Activated T-helper 17 cell treated with anti-CD3 and anti-CD28 coated beads, Interleukin-2, amount 50 U/mL, for 72 hours (primary cell): ENCODE measurements at regions not wholly inside any gene's neighbourhood (a gene's known extent, or its start where the extent isn't known, plus 50 kb on each side); places are given as distances from the start of the nearest gene placed in this dataset.

Experiments used
- ATAC-seq: fragments of 150-1000 bp; cut with Tn5 transposase; replicated peaks from 2 replicates; pipeline ENCODE4 v1.10.0; 2021; ENCODE audit warnings: mild to moderate bottlenecking, moderate library complexity
- H3K27ac Mint-ChIP-seq: one replicate; pipeline ENCODE4 v1.8.0; 2022; ENCODE audit warnings: mixed read lengths
- H3K27me3 Mint-ChIP-seq: one replicate; pipeline ENCODE4 v1.8.0; 2022; ENCODE audit warnings: mixed read lengths
- H3K36me3 Mint-ChIP-seq: one replicate; pipeline ENCODE4 v1.8.0; 2022; ENCODE audit warnings: low read depth, mild to moderate bottlenecking, mixed read lengths
- H3K4me1 Mint-ChIP-seq: one replicate; pipeline ENCODE4 v1.8.0; 2022; ENCODE audit warnings: mixed read lengths
- H3K4me3 Mint-ChIP-seq: one replicate; pipeline ENCODE4 v1.8.0; 2022; ENCODE audit warnings: mild to moderate bottlenecking, mixed read lengths
- H3K9me3 Mint-ChIP-seq: one replicate; pipeline ENCODE4 v1.8.0; 2022; ENCODE audit warnings: mixed read lengths

DNA sequence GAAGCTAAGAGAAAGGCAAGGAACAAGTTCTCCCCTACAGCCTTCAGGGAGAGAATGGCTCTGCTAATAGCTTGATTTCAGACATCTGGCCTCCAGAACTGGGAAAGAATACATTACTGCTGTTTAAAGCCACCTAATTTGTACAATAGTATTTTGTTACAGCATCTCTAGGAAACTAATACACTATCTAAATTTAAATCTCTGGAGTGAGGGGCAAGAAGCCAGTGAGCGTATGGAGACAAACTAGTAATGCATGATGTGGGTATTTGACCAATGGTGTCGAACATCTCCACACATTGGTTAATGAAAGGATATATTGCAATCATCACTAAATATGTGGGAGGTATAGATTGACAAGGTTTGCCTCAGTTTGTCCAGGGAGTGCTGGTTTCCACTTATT is 451.5 kb downstream of the EPM2A start:
- H3K4me3 Mint-ChIP-seq = no peak overlapping the region
- H3K36me3 Mint-ChIP-seq = no peaks in the 10 kb centered on the region
- no peaks in the 10 kb centered on the region for H3K4me1 Mint-ChIP-seq
- no peak overlapping the region for H3K27ac Mint-ChIP-seq
- ATAC-seq = no peak
- no peaks in the 10 kb centered on the region for H3K9me3 Mint-ChIP-seq
- peaks cover 9% of the 10 kb centered on the region for H3K27me3 Mint-ChIP-seq

DNA sequence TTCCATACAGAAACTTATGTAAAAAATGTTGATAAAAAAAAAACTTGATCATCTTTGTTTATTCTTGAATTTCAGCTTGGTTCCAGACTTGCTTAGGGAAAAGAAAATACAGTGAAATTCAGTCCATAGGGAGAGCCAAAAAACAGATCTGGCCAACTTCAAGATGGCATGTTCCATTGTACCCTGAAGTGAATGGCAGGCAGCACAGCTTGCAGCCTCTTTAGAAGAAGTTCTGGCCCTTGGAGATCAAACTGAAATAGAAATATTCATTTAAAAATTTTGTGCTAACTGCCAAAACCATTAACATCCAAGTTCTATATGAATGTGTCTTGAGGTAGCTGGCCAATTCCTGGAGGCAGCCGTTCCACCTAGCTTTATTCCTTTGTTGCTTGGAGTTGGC is 448.4 kb downstream of the EPM2A start:
- Mint-ChIP-seq H3K4me3 (no peak overlapping the region), H3K4me1 (no peaks in the 10 kb centered on the region), H3K27me3 (peaks cover 5% of the 10 kb centered on the region), H3K27ac (no peak overlapping the region), H3K9me3 (no peaks in the 10 kb centered on the region), H3K36me3 (no peaks in the 10 kb centered on the region)
- no peak for ATAC-seq

DNA sequence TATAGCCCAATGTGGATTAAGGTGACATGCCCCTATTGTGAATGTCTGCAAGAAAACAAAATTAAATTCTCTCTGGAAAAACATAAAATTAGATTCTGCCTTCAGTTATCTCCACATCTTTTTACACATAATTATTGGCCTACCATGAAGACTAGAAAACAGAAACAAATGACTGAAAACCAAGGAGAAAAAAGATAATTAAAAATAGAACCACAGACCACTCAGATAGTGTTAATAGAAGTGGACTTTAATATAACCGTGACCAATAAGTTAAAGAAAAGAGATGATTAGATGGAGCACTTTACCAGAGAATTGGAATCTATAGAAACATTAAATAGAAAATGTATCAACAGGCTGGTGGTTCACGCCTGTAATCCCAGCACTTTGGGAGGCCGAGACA is 445.7 kb downstream of the EPM2A start:
- Mint-ChIP-seq H3K9me3 (no peaks in the 10 kb centered on the region), H3K4me3 (no peak overlapping the region), H3K27me3 (peaks cover 5% of the 10 kb centered on the region), H3K4me1 (no peaks in the 10 kb centered on the region), H3K27ac (no peak overlapping the region), H3K36me3 (no peaks in the 10 kb centered on the region)
- no peak for ATAC-seq

DNA sequence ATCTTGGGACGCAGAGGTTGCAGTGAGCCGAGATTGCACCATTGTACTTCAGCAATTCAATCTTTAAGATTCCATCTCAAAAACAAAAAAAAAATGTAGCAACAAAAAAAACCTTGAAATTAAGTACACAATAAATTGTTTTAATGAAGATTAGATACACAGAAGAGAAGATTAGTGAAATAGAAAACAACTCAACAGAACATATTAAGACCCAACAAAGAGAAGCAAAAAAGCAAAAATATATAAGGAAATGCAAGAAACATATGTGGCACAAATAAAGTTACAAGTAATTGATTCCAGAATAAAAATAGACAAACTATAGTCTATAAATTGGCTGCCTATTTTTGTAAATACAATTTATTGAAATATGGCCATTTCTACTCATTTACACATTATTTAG is 445.2 kb downstream of the EPM2A start:
- H3K36me3 Mint-ChIP-seq = no peaks in the 10 kb centered on the region
- H3K9me3 Mint-ChIP-seq = no peaks in the 10 kb centered on the region
- H3K4me1 Mint-ChIP-seq = no peaks in the 10 kb centered on the region
- no peak overlapping the region for H3K4me3 Mint-ChIP-seq
- H3K27me3 Mint-ChIP-seq = peaks cover 5% of the 10 kb centered on the region
- no peak for ATAC-seq
- H3K27ac Mint-ChIP-seq = no peak overlapping the region

DNA sequence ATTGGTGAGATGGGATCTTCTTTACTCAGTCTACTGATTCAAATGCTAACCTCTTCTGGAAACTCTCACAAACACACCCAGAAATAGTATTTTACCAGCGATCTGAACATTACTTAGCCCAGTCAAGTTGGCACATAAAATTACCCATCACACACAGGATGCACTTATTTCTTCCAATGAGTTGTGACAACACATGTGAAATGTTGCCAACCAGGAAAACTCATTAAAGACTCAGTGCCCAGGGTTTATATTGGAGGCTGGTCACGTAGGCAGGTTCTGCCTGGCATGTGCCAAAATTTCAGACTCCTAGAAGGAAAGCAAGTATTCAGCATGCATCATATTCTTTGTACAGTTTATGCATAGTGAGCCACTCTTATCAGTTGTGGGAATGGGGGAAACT is 443.3 kb downstream of the EPM2A start:
- no peak overlapping the region for H3K27ac Mint-ChIP-seq
- no peaks in the 10 kb centered on the region for H3K27me3 Mint-ChIP-seq
- no peaks in the 10 kb centered on the region for H3K9me3 Mint-ChIP-seq
- H3K36me3 Mint-ChIP-seq = no peaks in the 10 kb centered on the region
- H3K4me3 Mint-ChIP-seq = no peak overlapping the region
- H3K4me1 Mint-ChIP-seq = no peaks in the 10 kb centered on the region
- ATAC-seq = no peak

DNA sequence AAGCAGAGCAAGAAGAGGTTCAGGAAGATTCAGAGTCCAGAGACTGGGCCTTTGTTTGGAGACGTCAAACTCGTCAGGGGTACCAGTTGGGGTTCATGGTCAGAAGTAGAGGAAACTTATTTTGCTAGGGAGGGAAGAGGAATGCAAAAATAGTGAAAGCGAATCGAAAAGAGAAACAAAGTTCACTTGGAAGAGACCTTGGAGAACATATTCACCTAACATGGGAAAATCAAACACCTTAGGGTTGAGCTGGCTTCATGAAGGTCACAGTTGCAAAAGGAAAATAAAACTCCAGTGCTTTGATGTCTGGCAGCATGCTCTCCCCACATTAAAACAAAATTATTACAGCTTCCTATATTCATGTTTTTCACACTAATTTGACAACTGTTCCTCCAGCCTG is 440.4 kb downstream of the EPM2A start:
- no peak for ATAC-seq
- Mint-ChIP-seq H3K4me3 (no peak overlapping the region), H3K9me3 (no peaks in the 10 kb centered on the region), H3K27me3 (no peaks in the 10 kb centered on the region), H3K4me1 (no peaks in the 10 kb centered on the region), H3K36me3 (no peaks in the 10 kb centered on the region), H3K27ac (no peak overlapping the region)

DNA sequence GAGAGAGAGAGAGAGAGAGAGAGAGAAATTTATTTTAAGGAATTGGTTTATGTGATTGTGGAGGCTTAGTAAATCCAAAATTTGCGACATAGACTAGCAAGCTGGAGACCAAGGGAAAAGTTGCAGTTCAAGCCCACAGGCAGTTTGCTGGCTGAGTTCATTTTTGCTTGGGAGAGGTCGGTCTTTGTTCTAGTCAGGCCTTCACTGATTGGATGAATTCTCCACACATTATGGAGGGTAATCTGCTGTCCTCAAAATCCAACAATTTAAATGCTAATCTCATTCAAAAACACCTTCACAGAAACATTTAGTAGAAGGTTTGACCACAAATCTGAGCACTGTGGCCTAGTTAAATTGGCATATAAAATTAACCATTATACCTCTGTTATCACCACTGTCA is 439.6 kb downstream of the EPM2A start:
- H3K36me3 Mint-ChIP-seq = no peaks in the 10 kb centered on the region

DNA sequence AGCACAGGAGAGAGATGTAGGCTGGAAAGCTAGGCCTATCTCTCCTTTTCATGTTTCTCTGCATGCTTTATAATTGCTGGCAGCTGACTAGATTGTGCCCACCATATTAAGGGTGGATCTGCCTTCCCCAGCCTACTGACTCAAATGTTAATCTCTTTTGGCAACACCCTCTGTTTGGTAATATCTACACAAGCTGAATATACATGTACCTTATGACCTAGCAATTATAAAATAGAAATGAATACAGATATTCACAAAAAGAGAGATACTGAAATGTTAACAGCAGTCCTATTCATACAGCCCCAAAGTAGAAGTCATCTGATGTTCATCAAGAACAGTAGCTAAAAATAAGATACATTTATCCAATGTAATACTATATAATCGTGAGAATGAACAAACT is 429.6 kb downstream of the EPM2A start:
- Mint-ChIP-seq H3K4me3 (no peak overlapping the region), H3K36me3 (no peaks in the 10 kb centered on the region), H3K9me3 (peaks cover 3% of the 10 kb centered on the region), H3K27ac (no peak overlapping the region), H3K4me1 (no peaks in the 10 kb centered on the region), H3K27me3 (peaks cover 10% of the 10 kb centered on the region)
- ATAC-seq = no peak

More for the DNA sequence above, 439.6 kb downstream of the EPM2A start:
- Mint-ChIP-seq H3K4me1 (no peaks in the 10 kb centered on the region), H3K27me3 (no peaks in the 10 kb centered on the region), H3K9me3 (no peaks in the 10 kb centered on the region), H3K27ac (no peak overlapping the region), H3K4me3 (no peak overlapping the region)
- ATAC-seq = no peak

DNA sequence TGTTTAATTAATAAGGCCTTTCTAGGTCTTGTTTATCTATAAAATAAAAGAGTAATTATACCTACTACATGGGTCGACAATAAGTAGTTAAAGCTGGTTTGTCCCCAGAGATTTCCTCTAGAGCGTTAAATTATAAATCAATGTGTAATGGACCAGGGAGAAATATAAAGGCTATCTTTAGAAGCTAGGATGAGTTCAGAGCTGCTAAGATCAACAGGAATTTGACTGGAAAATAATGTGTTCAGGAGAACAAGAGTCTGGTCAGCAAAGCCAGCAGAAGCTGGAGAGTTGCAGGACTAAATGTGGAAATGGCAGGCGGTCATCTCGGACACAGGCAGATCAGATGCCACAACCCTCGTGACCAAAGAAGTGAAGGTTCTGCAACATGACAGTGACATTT is 428.8 kb downstream of the EPM2A start:
- H3K36me3 Mint-ChIP-seq = no peaks in the 10 kb centered on the region
- H3K9me3 Mint-ChIP-seq = peaks cover 3% of the 10 kb centered on the region
- ATAC-seq = no peak
- H3K4me1 Mint-ChIP-seq = no peaks in the 10 kb centered on the region
- H3K27me3 Mint-ChIP-seq = peaks cover 7% of the 10 kb centered on the region
- no peak overlapping the region for H3K27ac Mint-ChIP-seq
- H3K4me3 Mint-ChIP-seq = no peak overlapping the region

DNA sequence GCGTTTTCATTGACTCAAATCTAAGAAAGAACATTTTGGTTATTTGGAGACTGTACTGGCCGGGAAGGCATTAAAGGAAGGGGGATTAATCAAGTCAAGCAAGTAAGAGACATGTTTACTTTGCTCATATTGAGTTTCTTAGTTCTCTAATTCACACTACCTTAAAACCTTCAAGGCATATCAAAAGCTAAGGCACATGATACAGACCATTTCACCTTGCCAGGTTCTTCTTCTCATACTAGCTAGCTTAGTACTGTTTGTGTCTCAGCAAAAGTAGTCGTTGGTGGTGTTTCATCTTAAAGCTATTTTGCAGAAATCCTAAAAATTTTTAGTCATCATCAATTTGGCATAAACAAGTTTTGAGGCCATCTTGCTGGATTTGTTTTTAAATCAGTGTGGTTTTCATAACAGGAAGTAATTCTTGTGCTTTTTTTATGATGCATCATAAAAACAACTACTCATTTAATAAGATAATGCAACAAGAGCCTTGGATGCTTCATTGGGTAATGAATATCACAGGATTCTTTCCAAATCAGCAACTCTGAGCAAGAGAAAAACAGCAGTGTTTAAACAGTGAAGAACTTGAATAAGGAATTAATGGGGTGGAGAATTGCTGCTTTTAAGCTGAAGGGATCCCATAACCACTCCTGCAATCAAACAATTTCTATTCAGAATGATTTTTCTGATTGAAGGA is 425.3 kb downstream of the EPM2A start:
- H3K4me3 Mint-ChIP-seq = no peak overlapping the region
- no peaks in the 10 kb centered on the region for H3K36me3 Mint-ChIP-seq
- H3K27me3 Mint-ChIP-seq = no peaks in the 10 kb centered on the region
- no peaks in the 10 kb centered on the region for H3K9me3 Mint-ChIP-seq
- no peak for ATAC-seq
- H3K27ac Mint-ChIP-seq = no peak overlapping the region
- H3K4me1 Mint-ChIP-seq = no peaks in the 10 kb centered on the region

DNA sequence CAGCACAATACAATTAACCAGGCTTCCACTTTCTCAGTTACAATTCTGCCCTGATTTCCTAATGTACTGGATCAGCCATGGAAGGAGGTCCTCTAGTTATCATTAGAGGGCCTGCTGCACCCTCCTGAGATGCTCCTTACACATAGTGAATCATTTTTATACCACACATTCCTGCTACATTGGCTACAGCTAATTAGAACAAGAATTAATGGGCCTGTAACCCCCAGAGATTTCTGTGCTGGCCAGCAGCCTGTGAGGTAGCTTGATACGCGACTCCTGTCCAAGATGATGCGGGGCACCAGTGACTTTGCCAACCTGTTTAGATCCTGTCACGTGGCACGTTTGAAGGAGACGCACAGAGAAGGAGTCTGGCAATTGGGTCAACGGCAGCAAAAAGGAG is 422.8 kb downstream of the EPM2A start:
- H3K27me3 Mint-ChIP-seq = no peaks in the 10 kb centered on the region
- H3K4me1 Mint-ChIP-seq = no peaks in the 10 kb centered on the region
- ATAC-seq = no peak
- no peaks in the 10 kb centered on the region for H3K9me3 Mint-ChIP-seq
- H3K27ac Mint-ChIP-seq = no peak overlapping the region
- H3K4me3 Mint-ChIP-seq = no peak overlapping the region
- H3K36me3 Mint-ChIP-seq = no peaks in the 10 kb centered on the region

DNA sequence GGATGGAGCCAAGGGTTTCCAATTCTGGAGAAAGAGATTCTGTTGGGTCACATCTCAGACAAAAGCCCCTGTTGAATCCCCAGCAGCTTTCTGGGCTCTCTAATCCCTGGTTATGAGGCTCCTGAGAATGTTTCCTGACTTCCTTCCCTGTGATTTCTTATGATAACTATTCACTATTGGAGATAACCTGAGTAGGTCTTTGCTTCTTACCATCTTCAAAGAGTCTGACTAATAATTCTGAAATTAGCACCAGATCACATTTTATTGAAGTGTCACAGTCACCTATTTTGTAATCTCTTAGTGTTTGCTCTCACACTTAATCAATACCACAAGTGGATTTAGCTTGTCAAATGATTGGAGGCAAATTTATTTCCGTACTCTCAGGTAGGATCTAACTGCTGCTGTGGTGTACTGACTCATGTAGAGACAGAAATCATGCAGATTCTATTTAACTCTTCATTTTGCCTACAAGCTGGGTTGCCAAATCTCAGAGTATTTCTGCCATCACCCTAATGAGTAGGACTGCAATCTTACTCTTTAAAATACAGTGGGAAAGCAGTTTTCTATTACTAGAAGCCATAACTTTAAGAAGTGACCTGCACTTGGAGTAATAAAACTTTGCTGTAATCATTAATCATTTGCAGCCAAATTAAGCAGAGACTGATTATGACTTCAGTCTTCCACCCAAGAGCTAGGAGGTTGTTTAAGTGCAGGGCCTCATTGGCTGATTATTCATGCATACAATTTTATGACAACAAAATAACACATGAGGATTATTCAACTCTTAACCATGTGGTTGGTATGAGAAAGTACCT is 422.1 kb downstream of the EPM2A start:
- H3K4me3 Mint-ChIP-seq = no peak overlapping the region
- no peaks in the 10 kb centered on the region for H3K9me3 Mint-ChIP-seq
- H3K27me3 Mint-ChIP-seq = peaks cover 2% of the 10 kb centered on the region
- ATAC-seq = no peak
- H3K27ac Mint-ChIP-seq = no peak overlapping the region
- H3K4me1 Mint-ChIP-seq = no peaks in the 10 kb centered on the region
- no peaks in the 10 kb centered on the region for H3K36me3 Mint-ChIP-seq

DNA sequence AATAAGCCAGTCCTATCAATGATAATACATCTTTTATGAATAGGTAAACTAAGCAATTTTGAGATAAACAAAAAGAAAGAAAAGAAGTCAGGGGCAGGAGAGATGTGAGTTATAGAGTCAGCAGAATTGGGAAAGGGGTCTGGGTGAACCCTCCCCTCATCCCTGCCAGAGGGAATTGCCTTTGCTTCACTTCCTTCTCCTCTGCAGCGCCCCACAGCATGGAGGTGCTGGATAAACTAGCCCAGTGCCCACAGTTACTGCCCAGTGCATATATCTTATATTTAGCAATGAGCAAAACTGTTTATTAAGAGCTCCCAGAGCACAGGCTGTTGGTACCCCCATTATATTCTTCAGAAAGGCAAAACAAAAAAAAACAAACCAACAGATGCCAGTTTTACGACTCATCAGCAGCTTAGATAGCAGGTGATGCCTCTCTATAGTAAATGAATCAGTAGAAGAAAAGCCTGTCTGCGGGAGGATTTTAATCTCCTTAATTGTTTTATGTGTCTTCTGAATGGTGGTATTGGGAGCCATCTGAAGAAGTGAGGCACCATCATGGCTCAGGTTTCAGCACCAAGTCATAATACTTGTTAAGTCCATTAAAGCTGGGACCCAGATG is 419.2 kb downstream of the EPM2A start:
- Mint-ChIP-seq H3K9me3 (no peaks in the 10 kb centered on the region), H3K4me3 (no peak overlapping the region), H3K27me3 (peaks cover 9% of the 10 kb centered on the region), H3K4me1 (no peaks in the 10 kb centered on the region), H3K27ac (no peak overlapping the region), H3K36me3 (no peaks in the 10 kb centered on the region)
- no peak for ATAC-seq

DNA sequence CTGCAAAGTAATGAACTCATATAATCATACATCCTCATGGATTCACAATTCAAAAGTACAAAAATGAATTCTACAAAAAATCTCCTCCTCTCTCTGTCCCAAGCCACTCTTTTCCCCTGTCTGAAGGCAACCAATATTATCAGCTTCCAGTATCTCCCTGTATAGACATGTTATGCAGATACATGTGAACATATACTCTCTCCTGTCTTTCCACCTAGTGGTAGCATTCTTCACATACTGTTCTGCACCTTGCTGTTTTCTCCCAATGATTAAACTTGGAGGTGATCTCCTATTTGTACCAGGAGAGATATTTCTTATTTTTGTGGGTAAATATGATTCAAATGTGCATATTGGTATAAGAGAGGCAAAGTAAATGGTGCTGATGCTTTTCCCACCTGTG is 416.4 kb downstream of the EPM2A start:
- Mint-ChIP-seq H3K9me3 (no peaks in the 10 kb centered on the region), H3K4me3 (no peak overlapping the region), H3K4me1 (no peaks in the 10 kb centered on the region), H3K27me3 (peaks cover 15% of the 10 kb centered on the region), H3K27ac (no peak overlapping the region), H3K36me3 (no peaks in the 10 kb centered on the region)
- ATAC-seq = no peak

DNA sequence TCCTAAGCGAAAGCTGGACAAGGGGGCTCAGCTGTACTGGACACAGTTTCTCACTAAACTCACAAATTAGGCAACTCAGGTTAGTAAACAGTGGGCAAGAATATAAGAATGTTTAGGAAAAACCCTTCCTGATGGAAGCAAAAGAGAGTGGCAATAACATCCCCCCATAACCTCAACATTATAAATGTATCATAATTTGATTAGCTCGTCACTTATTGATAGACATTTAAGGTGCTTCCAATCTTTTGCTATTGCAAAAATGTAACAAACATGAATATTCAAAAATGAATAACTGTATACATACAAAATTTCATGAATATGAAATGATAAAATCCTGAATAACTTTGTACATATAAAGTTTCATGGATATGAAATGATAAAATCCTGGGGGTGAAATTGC is 415.7 kb downstream of the EPM2A start:
- Mint-ChIP-seq H3K36me3 (no peaks in the 10 kb centered on the region), H3K4me1 (no peaks in the 10 kb centered on the region), H3K27ac (no peak overlapping the region), H3K4me3 (no peak overlapping the region), H3K27me3 (peaks cover 15% of the 10 kb centered on the region), H3K9me3 (no peaks in the 10 kb centered on the region)
- ATAC-seq = no peak
